Erythroblast (primary cell): ENCODE measurements at regions not wholly inside any gene's neighbourhood (a gene's known extent, or its start where the extent isn't known, plus 50 kb on each side); places are given as distances from the start of the nearest gene placed in this dataset.
"Not testable (repeated sequence)": the region's sequence is repeated elsewhere in the genome, so short reads cannot be mapped to it uniquely, and the experiment has no call there.

Experiments used
- DNase-seq, 2 experiments: peaks; one replicate each; lab custom pipeline; 2025; lab: John Stamatoyannopoulos, UW
- GATA1 ChIP-seq: IDR thresholded peaks from 2 replicates; pipeline ENCODE4 v1.6.1; 2011; ENCODE audit warnings: low read depth, mild to moderate bottlenecking, control low read depth, low read length, moderate library complexity
- POLR2A ChIP-seq: IDR thresholded peaks from 2 replicates; pipeline ENCODE4 v1.6.1; 2011; ENCODE audit warnings: mild to moderate bottlenecking, low read length

DNA sequence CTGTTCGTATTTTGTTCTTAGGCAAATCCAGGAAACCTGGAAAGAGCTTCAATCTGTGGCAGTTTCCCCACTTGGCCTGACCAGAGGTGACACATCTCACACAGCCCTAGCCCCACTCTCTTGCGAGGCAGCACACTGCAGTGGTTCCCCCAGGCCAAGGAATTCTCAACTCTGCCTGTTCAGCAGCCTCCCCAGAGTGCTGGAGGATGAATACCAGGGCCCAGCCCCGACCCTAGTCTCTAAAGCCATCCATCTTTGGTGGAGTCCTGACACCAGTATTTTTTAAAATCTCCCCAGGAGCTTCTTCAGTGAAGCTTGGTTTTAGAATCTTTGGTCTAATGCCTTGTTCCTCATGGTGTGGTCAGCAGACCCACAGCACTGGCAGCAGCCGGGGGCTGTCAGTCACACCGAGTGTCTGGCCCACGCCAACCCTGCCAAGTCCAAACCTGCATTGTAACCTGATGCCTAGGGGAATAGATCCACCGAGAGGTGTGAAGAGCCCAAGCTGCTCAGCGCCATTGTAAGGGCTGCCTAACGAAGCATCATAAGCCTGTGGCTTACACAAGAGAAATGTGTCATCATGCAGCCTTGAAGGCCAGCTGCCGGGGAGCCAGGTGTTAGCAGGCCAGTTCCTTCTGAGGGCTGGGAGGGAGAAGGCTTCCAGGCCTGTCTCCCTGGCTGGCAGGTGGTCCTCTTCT lies 428.7 kb upstream of the ID2 start:
- DNase-seq, result no peak
- no peak for TF ChIP-seq POLR2A
- TF ChIP-seq GATA1, result no peak

DNA sequence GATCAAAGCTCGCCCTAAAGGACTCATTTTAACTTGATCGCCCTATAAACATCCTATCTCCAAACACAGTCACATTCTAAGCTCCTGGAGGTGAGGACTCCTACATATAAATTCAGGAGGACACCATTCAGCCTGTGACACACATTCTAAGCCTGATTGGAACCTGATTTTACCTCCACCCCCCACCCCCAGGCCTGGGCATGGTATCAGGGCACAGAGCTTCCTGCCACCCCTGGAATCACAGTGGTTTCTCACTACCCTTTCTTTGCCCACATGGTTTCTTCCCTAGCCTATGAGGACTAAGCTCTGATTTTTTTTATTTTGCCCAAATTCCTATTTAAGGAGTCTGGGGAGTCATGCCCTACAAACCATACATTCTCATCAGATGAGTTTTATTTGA lies 428.1 kb upstream of the ID2 start:
- TF ChIP-seq GATA1 (no peak), POLR2A (no peak)
- no peak for DNase-seq

DNA sequence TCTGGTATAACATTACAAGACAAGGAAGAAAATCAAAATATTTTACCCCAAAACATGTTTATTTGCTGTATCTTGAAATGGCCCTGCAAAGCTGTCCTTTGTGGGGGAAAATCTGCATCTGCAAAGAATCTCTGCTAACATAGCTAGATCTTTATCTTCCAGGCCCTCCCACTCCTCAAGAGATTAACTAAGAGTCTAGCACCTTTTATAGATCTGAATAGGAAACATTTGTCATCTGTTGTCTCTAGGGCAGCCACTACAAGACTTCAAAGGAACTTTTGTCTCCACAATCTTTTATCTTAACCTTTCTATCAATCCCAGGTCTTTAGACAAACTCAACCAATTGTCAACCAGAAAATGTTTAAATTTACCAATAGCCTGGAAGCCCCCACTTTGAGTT lies 427.6 kb upstream of the ID2 start:
- not testable (repeated sequence) for DNase-seq

DNA sequence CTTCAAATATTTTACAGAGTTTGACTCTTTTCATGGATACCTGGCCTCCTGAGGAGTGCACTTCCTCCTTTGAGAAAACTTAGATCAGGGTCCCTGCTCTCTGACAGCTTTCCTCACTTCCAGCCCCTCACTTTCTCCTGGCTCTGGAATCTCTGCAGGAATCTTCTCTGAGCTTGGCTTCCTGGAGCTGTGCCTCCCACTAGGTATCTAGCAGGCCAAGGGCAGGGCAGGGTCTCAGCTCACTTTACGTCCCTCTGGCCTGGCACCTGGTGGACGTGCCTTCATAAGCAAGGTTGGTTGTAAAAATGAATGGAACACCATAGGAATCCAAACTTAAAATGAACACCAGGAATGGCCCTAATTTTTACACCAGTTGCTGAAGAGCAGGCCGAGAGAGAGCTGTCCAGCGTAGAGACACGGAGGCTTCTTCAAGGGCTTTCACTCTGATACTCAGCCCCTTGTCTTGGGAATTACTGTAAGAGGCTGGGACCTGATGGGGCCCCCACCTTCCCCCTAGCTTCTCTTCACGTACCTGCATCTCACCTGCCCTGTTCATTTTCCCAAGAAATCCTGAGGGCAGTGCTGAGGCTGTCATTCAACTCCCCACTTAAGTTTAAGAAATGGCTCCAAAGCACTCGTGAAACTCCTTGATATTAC lies 426.9 kb upstream of the ID2 start:
- TF ChIP-seq GATA1, result no peak
- no peak for TF ChIP-seq POLR2A
- no peak for DNase-seq

DNA sequence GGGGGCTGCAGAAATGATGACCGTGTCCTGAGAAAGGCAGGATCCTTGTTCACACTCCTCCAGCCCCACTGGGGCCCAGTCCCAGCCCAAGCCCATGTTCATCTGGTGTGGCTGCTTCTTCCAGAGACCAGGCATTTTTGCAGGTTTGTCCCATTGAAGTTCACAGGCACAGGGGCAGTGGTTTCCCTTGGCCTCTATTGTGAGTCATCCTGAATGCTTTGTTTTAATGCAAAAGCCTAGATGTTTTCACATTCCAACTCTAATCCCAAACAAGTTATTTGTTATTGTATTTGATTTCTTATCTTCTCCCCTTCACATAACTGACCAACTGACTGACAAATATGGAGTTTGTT lies 426.4 kb upstream of the ID2 start:
- TF ChIP-seq GATA1 (no peak), POLR2A (no peak)

DNA sequence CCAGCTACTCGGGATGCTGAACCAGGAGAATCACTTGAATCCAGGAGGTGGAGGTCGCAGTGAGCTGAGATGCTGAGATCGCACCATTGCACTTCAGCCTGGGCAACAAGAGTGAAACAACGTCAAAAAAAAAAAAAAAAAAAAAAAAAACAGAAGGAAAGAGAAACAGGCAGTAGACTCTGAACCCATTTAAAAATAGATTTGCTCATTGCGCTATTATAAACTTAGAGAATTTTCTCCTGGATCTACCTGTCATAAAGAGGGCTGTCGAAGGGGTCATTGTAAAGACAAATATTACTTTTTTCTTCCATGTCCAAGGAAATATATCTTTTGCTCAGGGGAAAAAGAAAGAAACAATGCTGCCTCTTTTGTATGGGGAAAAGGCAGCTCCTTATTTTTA lies 425.0 kb upstream of the ID2 start:
- DNase-seq, result no peak
- TF ChIP-seq POLR2A, result no peak
- TF ChIP-seq GATA1, result no peak

More for the DNA sequence above, 426.4 kb upstream of the ID2 start:
- no peak for DNase-seq

DNA sequence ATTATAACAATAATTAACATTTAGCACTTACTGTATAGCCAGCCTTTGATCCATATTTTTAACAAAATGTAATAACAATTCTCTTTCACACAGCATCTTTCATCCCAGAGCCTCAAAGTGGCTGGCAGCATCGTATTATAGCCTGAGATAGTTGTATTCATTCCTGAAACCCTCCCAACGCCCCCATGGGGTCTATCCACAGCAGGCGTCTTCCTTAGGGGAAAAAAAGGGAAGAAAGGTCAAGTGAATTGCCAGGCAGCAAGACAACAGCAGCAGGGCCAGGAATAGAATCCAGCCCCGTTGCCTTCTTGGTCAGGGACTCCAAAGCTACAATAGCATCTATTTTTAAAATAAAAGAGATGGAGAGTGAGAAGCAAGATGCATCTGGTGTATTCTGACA lies 424.4 kb upstream of the ID2 start:
- no peak for DNase-seq
- TF ChIP-seq POLR2A, result no peak
- no peak for TF ChIP-seq GATA1

DNA sequence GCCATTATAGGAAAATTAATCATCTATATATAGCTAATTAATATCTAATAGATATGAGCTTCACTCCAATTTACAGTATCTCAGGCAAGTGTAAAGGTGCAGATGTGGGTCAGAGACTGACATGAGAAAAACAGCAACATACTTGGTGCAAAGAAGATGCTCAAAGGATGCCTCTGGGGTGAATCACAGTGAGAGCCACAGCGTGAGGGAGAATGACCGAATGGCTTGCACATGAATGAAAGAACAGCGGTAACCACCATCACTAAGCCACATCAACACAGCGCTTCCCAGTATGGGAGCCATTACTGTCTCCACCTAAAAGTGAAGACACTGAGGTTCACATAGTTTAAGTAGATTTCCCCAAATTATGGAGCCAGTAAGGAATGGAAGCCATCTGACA lies 423.4 kb upstream of the ID2 start:
- TF ChIP-seq POLR2A, result no peak
- no peak for TF ChIP-seq GATA1
- no peak for DNase-seq

DNA sequence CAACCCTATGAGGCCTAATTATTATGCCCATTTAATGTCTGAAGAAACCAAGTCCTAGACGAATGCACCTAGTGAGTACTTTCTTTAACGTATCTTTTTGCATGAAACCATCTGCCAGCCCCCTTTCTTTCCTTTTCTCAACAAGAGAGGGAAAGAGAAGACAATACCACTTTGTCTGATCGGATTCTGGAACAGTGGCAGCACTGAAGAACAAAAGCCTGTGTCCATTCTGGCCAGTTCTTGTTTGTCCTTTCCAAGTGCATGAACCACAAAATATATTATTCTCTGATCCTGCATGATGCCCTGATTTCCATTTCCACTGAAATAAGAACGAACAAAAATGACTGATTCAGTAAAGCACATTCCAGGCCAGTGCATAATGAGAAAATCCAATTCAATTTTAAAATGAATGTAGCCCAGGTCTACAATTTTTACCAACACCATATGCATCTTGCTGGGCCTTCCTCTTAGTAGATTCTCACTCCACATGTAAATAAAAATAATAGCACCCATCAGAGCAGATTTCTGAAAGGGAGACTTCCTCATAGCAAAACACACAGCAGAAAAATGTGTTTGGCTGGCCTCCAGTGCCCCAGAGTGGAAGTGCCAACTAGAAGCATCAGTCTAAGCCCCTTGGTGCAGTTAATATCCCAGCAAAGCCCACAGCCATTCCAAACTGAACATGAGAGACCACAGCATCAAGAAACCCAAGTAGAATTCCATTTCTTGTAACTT lies 422.6 kb upstream of the ID2 start:
- DNase-seq, result no peak
- TF ChIP-seq GATA1, result no peak
- TF ChIP-seq POLR2A, result no peak

DNA sequence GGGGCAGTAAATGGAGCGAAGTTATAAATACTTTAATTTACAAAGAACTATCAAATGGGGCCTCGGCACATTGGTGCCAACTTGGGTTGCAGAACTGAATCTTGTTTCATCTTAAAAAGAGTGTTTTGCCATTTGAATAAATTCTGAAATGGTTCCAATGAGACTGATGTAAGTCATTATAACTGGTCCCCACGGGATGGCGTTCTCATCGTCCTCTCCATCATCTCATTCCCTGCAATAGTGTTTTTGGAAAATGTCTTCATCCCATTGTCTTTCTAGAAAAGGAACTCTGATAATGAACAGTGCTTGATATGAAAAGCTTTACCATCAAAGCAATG lies 422.0 kb upstream of the ID2 start:
- TF ChIP-seq POLR2A (no peak), GATA1 (no peak)
- DNase-seq, result no peak

DNA sequence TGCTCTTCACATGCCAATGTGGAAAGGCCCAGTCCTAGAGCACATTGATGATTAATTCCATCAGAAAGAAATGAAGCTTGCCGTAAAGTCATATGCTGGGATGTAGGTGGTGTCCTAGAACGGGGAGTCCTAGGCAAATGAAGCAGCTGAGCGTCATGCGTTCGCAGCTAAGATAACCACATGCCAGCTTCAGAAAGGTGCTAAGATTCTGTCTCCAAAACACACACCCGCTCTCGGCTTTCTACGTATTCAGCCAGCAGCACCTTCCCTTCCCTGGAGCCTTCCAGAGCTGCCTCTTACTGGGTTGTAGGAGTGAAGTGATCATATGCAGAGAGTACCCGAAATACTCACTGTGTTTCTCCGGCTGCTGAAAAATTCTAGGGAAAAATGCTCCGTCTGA lies 421.6 kb upstream of the ID2 start:
- TF ChIP-seq GATA1 (no peak), POLR2A (no peak)
- no peak for DNase-seq

DNA sequence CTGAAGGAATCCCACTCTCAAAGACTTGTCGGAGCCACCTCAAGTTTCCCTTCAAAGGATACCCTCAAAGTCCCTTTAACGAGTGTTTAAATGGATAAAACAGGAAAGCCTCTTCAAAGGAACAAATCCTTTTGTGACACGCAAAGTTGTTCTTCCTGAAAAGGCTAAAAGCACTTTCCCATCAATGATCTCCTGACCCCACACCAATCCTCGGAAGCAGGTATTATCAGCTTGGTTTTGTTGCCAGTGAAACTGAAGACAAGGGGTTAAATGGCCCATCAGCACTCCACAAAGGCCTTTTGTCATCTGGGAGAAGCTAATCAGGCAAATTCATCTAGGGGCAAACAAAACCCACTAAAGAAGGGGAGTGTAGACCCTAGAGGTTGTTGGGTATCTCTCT lies 418.0 kb upstream of the ID2 start:
- no peak for TF ChIP-seq GATA1
- no peak for TF ChIP-seq POLR2A
- DNase-seq, result no peak

DNA sequence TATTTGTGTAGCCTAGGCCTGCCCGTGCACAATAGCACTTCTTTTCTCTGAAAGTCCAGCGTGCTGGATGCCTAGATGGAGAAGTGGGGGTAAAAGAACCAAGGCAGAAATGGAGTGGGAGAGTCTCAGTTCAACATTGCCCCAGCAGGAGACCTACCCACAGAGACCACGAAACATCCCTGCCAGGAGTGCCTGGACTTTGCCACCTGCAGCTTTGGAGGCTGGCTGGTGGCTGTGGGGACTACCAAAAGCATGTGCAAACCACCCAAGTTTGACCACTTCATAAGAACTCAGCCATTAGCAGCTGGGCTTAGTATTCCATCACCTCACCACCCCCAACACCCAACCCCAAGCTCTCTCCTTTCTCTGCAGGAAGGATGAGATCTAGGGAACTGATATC lies 416.9 kb upstream of the ID2 start:
- TF ChIP-seq GATA1 (no peak), POLR2A (no peak)
- DNase-seq, result no peak

DNA sequence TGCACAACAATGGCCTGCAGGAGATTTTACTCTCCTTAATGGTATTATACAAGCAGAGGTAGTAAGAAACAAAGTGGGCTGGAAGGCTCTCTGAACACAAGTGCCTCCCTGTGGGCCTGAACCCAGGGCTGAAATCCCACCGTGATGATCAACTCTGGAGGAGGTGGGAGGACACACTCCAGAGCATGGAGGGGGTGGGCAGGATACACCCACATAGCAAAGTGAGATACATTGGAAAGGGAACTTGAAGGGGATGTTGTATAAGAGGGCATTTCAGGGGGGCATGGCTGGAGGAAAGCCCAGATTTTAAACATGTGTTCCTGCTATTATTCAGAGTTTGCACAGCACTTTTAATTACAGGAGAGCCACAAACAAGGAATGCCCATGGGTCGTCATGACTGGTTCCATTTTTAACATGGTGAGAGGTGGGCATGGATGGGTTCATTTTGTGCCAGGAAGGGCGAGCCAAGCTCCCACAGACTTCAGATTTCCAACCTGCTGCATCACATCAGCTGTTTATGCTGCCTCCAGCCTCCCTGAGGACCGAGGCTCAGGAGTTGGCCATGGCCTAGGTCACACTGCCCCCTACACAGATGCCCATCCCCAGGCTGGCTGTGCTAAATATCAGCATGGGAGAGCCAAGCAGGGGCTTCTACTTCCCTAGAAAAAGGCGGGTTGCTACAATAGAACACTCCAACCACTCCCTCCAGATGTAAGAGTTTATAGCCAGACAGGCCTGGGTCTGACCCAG lies 416.2 kb upstream of the ID2 start:
- no peak for DNase-seq
- TF ChIP-seq GATA1, result no peak
